ENCODE measurements at regions not wholly inside any gene's neighbourhood (a gene's known extent, or its start where the extent isn't known, plus 50 kb on each side); places are given as distances from the start of the nearest gene placed in this dataset.

DNA sequence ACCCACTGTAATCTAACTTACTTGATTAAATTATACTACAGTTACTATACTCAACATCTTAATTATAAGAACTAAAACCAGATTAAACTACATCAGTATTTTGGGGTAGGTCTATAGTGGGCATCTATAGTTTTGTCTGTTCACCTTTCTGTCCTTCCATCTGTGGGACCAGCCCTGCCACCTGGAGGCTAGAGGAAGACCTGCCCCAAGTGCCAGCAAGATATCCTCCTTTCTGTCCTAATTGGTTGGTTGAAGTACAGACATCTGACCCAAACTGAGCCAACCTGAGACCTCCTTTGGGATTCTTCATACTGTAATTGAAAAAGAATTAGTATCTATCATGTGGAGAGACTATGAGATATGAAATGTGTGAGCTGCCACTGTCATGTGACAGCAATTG, 172.2 kb upstream of the TLL1 start:
- no peak for TF ChIP-seq ARID2 (CRISPR knock-in tag; IDR thresholded peaks at IDR 0.05; ENCODE audit: borderline replicate concordance)
- TF ChIP-seq TCF7L2 (IDR thresholded peaks at IDR 0.05; ENCODE audit: low read depth, low read length): no peak
